NCI-H2029 treated with DMSO at 0.1 percent for 48 hours (cell line): ENCODE measurements at regions not wholly inside any gene's neighbourhood (a gene's known extent, or its start where the extent isn't known, plus 50 kb on each side); places are given as distances from the start of the nearest gene placed in this dataset.

Experiments used
- DNase-seq: peaks from one replicate; lab custom pipeline; 2025; lab: John Stamatoyannopoulos, UW

DNA sequence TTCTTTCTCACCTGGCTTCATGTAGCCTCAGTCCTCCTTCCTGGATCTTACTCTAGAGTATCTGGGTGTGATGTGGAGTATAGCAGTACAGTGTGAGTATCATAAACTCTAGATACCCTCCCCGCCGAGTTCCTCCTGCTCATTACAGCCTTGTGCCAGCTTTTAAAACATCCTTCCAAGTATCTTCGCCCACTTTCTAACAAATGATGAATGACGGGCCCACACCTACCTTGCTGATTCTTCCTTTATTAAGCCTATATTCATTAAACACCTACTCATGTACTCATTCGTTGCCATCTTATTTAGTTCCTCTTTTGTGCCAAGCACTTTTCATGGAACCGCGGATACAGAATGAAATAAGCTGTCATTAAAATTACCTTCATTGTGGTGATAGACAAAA lies 1585.3 kb upstream of the TENM3 start:
- DNase-seq, result no peak

DNA sequence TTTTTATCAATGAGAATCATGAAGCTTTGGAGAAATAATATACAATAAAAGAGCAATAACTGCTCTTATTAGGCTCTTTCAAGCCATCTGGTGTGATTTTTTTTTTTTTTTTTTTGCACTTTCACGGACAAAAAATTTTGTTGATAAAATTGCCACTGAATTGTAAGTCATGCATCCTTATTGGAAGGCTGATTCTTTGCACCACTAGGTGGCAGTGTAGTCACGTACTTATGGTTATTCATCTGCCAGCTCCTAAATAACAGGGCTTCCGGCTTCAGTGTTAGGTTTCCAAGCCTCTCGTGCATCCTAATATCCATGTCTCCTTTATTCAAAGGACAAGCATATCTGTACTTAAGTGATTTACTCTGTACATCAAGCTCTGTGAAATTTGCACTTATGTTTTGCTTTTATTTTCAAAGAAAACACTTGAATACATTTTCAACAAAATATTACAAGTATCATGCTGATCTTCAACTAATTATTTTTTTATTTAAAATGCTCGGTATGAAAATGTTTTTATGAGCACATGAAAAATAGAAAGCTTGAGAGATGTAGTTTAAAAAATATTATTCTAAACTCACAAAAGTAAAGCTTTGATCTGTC lies 1578.3 kb upstream of the TENM3 start:
- DNase-seq, result peak; percentile 71

DNA sequence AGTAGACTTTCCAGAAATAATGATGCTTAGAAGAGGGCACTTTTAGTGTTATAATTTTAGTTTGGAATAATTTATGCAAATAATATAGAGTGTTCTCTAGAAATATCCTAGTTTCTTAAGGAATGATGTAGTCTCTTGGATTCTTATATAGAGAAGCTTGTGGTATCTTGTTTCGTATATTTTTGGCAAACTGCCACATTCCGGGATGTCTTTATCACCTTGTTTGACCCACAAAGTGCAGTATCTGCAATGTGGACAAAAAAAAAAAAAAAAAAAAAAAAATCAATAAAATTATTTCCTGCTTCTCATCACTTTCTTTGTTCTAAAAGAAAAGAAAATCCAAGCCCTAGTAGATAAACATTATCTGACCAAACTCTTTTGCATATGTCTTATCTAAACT lies 1577.7 kb upstream of the TENM3 start:
- peak; percentile 36 for DNase-seq

GRCh38 chr4:180665994-180666824 lies 1577.0 kb upstream of the TENM3 start:
- DNase-seq, result peak; percentile 71

DNA sequence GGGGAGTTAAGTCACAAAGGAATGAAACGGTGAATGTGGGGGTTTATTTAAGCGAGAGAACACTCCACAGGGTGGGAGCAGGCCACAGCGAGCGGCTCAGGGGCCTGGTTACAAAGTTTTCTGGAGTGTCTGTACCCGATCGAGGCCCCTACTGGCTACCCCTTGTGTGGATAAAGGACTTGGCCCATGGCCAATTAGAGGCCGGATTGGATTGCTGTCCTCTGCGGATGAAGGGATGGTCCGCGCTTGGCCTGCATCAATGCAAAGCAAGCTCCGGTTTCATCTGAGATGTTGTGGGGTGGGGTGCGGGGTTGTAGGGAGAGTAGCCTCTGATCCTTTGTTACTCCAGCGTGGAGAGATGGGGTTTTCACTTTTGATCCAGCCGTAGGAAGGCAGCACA lies 1574.5 kb upstream of the TENM3 start:
- DNase-seq, result no peak

DNA sequence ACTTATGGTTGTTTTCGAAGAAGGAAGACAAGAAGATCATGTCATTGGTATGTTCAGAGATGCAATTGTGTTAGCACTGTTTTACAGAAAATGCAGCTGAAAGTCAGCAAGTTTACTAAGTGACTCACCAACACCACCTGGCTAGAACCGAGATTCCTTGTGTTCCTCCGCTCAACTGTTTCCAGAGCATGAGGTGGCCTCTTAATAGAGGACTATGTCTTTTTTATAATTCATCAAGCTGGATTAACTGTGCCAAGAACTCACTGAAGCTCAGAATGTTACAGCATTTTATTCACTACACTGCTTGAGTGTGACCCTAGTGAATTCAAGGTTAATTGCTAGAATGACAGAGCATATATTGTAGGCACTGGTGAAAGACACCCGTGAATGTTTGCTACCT lies 1573.5 kb upstream of the TENM3 start:
- no peak for DNase-seq

GRCh38 chr4:180674619-180675358 lies 1568.4 kb upstream of the TENM3 start:
- DNase-seq, result no peak

GRCh38 chr4:180675359-180675650 lies 1567.9 kb upstream of the TENM3 start:
- DNase-seq, result no peak

GRCh38 chr4:180680305-180680704 lies 1562.9 kb upstream of the TENM3 start:
- DNase-seq, result no peak

- DNase-seq, result no peak
These were observed 1560.4 kb upstream of the TENM3 start for GRCh38 chr4:180682776-180683175.

DNA sequence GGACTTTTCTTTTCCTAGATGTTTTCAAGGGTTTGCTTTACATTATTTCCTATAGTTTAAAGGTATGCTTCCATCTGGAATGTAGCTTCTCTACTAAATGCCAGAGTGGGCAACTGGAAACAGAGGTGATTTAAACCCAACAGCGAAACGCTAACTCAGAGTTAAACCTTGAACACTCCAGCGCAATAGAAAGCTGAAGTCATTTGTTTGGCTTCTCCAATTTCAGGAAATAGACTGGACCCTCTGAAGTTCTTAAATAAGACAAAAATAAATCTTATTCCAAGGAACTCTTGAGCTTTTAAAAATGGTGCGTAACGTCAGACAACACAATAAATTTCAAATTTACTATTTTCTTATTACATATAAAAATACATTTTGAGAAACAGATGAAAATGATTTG lies 1560.0 kb upstream of the TENM3 start:
- no peak for DNase-seq

- DNase-seq, result no peak
These were observed 1554.7 kb upstream of the TENM3 start for GRCh38 chr4:180688480-180688879.

DNA sequence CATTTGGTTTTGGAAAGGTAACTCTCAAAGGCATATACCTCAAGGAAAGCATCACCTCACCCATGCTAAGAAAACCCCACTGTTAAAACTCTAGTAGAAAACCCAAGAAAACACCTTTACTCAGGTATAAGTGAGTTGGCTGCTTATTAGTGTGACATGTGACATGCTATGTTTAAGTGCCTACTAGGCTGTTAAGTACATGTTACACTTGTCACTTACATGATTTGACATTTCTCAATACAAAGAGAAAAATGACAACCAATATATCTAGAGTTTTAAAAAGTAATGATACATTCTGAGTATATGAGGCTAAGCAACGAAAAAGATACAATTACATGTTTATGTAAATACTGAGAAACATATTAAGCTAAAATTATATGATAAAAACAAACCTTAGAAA lies 1548.3 kb upstream of the TENM3 start:
- DNase-seq, result no peak

DNA sequence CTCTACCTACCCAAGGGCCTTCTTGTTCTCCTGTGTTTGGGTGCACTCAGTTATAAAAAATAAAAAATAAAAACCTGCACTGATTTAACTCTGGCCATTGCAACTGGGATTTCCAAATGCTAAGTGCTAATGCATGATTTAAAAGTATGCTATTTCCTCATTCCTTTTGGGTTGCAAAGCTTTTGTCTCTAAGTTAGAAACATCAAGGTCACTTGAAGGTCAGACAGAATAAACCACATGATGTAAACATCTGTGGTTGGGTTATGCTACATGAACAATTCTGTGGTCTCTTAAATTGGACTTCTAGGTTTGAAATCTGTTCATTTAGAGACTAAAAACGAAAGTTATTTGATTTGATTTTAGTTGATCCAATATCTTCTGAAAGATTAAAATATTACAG lies 1547.4 kb upstream of the TENM3 start:
- DNase-seq, result no peak

- DNase-seq, result no peak
These were observed 1546.6 kb upstream of the TENM3 start for GRCh38 chr4:180696460-180697092.

DNA sequence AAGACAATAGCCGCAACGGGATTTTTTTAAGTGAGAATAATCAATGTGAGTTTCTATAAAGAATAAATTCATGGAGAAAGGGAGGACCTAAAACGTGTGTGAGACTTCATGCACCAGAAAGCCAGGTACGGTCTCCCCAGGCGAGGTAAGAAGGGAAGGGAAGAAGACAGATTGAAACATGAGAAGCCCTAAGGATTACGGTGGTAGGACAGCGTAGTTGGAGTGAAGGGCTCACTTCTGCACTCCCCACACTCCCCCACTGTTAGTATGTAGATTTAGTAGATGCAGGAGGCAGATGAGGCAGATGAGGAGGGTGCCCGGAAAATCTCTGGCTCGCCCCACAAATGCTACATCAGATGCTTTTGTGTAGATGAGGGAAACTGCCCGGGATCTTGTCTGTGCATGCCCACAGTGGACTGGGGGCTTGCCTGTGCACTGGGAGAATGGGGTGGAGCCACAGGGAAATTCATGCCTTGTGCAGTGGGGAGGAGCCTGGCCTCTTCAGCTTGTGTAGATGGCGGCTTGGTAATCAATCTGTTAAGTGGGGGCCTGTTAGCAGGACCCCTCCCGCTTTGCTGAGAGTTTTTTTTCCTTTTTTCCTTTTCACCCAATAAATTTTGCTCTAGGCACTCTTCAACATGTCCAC lies 1544.5 kb upstream of the TENM3 start:
- DNase-seq, result no peak

DNA sequence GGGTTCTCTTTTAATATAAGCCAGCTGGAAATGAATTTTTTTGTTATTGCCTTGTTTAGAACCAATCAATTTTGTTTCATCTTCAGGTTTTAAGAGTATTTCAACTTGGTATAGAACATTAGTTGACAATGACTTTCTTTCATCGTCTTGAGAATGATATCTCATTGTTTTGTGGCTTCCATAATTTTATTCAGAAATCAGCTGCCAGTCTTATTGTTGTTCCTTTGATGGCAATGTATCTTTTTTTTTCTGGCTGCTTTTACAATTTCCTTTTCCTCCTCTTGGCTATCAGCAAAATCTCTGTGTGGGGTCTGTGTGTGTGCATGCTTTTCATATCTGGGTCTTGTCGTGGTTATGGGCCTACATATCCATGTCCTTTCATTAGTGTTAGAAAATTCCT lies 1536.4 kb upstream of the TENM3 start:
- no peak for DNase-seq

DNA sequence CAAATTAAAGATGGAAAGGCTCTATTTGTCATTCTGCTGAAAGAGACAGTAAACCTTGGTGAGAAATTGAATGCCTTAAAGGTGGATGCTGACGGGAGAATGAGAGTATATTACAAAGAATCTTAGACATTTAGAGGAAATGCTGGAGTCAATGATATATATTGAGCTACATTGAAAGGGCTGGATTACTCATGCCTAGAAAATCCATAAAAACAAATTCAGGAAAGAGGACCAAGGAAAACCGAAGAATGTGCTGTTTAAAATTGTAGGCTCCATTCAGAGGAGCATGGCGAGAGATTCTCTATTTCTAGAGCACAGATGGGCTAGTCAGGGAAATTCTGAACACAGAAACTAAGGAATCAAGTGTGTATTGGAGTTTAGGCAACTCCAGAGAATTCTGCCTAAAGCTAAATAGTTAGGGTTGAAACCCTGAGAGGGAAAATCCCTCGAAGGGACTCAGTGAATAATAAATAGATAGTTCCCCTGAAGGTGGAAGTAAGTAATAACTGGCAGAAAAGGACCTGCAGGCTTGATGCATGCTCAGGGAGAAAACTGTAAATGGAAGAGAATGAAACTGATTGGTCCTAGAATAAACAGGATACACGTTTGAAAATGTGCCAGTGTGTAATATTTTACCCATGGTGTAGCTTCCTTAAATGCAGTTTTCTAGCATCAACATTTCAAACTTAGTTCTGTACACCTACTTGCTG lies 1532.4 kb upstream of the TENM3 start:
- no peak for DNase-seq

- DNase-seq, result no peak
These were observed 1525.7 kb upstream of the TENM3 start for GRCh38 chr4:180717451-180718033.

DNA sequence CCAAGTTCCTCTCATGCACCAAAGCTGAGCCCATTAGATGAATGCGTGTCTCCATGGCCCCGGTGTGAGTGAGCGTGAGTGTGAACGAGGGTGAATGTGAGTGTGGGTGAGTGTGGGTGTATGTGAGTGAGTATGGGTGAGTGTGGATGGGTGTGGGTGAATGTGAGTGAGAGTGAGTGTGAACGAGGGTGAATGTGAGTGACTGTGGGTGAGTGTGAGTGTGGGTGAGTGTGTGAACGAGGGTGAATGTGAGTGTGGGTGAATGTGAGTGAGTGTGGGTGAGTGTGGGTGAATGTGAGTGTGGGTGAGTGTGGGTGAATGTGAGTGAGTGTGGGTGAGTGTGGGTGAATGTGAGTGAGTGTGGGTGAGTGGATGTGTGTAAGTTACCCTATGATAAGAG lies 1521.8 kb upstream of the TENM3 start:
- no peak for DNase-seq

DNA sequence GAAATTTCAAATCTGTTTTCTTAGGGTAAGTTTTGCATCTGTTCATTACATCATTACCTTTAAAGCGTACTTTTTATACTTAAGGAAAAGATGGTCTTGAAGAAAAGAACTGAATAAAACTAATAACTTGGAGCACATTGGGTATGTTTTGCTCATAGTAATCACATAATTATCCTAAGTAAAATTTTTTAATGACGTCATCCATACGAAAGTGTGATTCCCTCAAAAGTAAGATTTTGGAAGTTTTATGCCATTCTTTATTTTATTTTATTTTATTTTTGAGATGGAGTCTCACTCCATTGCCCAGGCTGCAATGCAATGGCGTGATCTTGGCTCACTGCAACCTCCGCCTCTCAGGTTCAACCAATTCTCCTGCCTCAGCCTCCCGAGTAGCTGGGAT lies 1516.6 kb upstream of the TENM3 start:
- no peak for DNase-seq
